ENCODE measurements at regions not wholly inside any gene's neighbourhood (a gene's known extent, or its start where the extent isn't known, plus 50 kb on each side); places are given as distances from the start of the nearest gene placed in this dataset.

GRCh38 chr3:187929112-187929816 lies 184.0 kb upstream of the BCL6 start:
- no peaks in the 10 kb centered on the region for H3K79me1 ChIP-seq (ENCODE audit: insufficient read depth, low read depth, low read length, poor library complexity, severe bottlenecking)
- H3K9me3 ChIP-seq (ENCODE audit: control insufficient read depth, low read depth, low read length), result no peaks in the 10 kb centered on the region
- no peak for TF ChIP-seq CTCF (conservative IDR thresholded peaks at IDR 0.05)
- H3K27ac ChIP-seq (ENCODE audit: insufficient read length, low read depth, low read length), result no peak overlapping the region
- peaks cover 0 to 15% (median 13%) of the 10 kb centered on the region in 3 experiments; a peak in 6 of 7 replicates for H3K36me3 Mint-ChIP-seq (ENCODE audit: insufficient read depth in 1 of 3, low read depth in 3 of 3)
- H3T11ph ChIP-seq (ENCODE audit: low read length), result no peak overlapping the region
- H3K27ac Mint-ChIP-seq, result no peak overlapping the region
- H3K79me2 ChIP-seq (ENCODE audit: insufficient read depth, low read length), result no peaks in the 10 kb centered on the region
- H2AK5ac ChIP-seq (ENCODE audit: insufficient read length, low read length), result no peak overlapping the region
- H3K14ac ChIP-seq (ENCODE audit: insufficient read depth, low read length), result no peak overlapping the region
- H3K27me3 Mint-ChIP-seq (ENCODE audit: low read depth), result no peaks in the 10 kb centered on the region
- H2BK20ac ChIP-seq (ENCODE audit: low read depth, low read length, poor library complexity, severe bottlenecking), result no peak overlapping the region
- no peak overlapping the region for H2BK15ac ChIP-seq (ENCODE audit: low read depth, low read length)
- H4K8ac ChIP-seq (replicated peaks; ENCODE audit: insufficient read length, low read depth, low read length), result no peak overlapping the region
- whole genome bisulfite sequencing (ENCODE audit: extremely low coverage, insufficient read length, low lambda C conversion rate), result no CpG with 5 or more reads among the region's 8 CpGs
- H3K4ac ChIP-seq (ENCODE audit: low read depth, low read length), result no peak overlapping the region
- H3K23me2 ChIP-seq (ENCODE audit: insufficient read length, low read depth, low read length, poor library complexity, severe bottlenecking), result no peaks in the 10 kb centered on the region
- no peak overlapping the region for H3K18ac ChIP-seq (ENCODE audit: insufficient read length, low read depth, low read length)
- H4K5ac ChIP-seq (ENCODE audit: insufficient read length, low read depth, low read length), result no peak overlapping the region
- H3K9ac ChIP-seq (ENCODE audit: extremely low read depth, insufficient read length, low read length), result no peak overlapping the region
- no peak for DNase-seq
- H3K4me1 Mint-ChIP-seq, result peaks cover 2 to 17% of the 10 kb centered on the region in 2 experiments; a peak in 3 of 4 replicates
- no peak overlapping the region for H3K4me2 ChIP-seq (ENCODE audit: insufficient read depth, insufficient read length, low read length)
- H2AFZ ChIP-seq (ENCODE audit: low read length), result no peak overlapping the region
- H2BK120ac ChIP-seq (ENCODE audit: low read depth, low read length, poor library complexity, severe bottlenecking), result no peak overlapping the region
- no peak overlapping the region for H3K56ac ChIP-seq (ENCODE audit: insufficient read length, low read depth, low read length)
- H3K9me3 Mint-ChIP-seq, result peaks cover 15% of the 10 kb centered on the region in 2 experiments
- no peak overlapping the region for H2BK5ac ChIP-seq (ENCODE audit: insufficient read length, low read length)
- no peaks in the 10 kb centered on the region for H3K4me1 ChIP-seq (ENCODE audit: insufficient read depth, low read length)
- no peak overlapping the region for H3K23ac ChIP-seq (ENCODE audit: insufficient read length, low read depth, low read length)
- H2BK12ac ChIP-seq (ENCODE audit: insufficient read length, low read depth, low read length), result no peak overlapping the region
- no peaks in the 10 kb centered on the region for H3K27me3 ChIP-seq (ENCODE audit: insufficient read depth, low read length)
- H4K91ac ChIP-seq (ENCODE audit: insufficient read length, low read depth, low read length), result no peak overlapping the region
- H4K20me1 ChIP-seq (ENCODE audit: control insufficient read depth, insufficient read depth, insufficient read length), result no peaks in the 10 kb centered on the region
- H3K4me3 Mint-ChIP-seq, result no peak overlapping the region

Data from H9 (cell line).